ENCODE measurements at regions not wholly inside any gene's neighbourhood (a gene's known extent, or its start where the extent isn't known, plus 50 kb on each side); places are given as distances from the start of the nearest gene placed in this dataset.
"Not testable (repeated sequence)": the region's sequence is repeated elsewhere in the genome, so short reads cannot be mapped to it uniquely, and the experiment has no call there.

GRCh38 chr11:15300341-15300740 is 185.6 kb downstream of the INSC start:
- DNase-seq (ENCODE audit: low spot score) = no peak

GRCh38 chr11:15307619-15308024 is 192.9 kb downstream of the INSC start:
- DNase-seq (ENCODE audit: low spot score) = no peak

- DNase-seq (ENCODE audit: low spot score) = no peak
Measured at GRCh38 chr11:15308840-15309239, 194.1 kb downstream of the INSC start.

- DNase-seq (ENCODE audit: low spot score) = no peak
Measured at GRCh38 chr11:15309296-15309695, 194.6 kb downstream of the INSC start.

GRCh38 chr11:15313862-15314261 is 199.1 kb downstream of the INSC start:
- no peak for DNase-seq (ENCODE audit: low spot score)

GRCh38 chr11:15318814-15319213 is 204.1 kb downstream of the INSC start:
- no peak for DNase-seq (ENCODE audit: low spot score)

GRCh38 chr11:15326520-15326919 is 211.8 kb downstream of the INSC start:
- no peak for DNase-seq (ENCODE audit: low spot score)

GRCh38 chr11:15327786-15328231 is 213.1 kb downstream of the INSC start:
- no peak for DNase-seq (ENCODE audit: low spot score)

- no peak for DNase-seq (ENCODE audit: low spot score)
Measured at GRCh38 chr11:15333407-15333806, 218.7 kb downstream of the INSC start.

- DNase-seq (ENCODE audit: low spot score) = no peak
Measured at GRCh38 chr11:15334766-15335165, 220.0 kb downstream of the INSC start.

GRCh38 chr11:15336021-15336420 is 221.3 kb downstream of the INSC start:
- DNase-seq (ENCODE audit: low spot score) = no peak

GRCh38 chr11:15339302-15339701 is 224.6 kb downstream of the INSC start:
- DNase-seq (ENCODE audit: low spot score) = no peak

- no peak for DNase-seq (ENCODE audit: low spot score)
Measured at GRCh38 chr11:15341587-15341986, 226.9 kb downstream of the INSC start.

GRCh38 chr11:15342163-15342562 is 227.4 kb downstream of the INSC start:
- no peak for DNase-seq (ENCODE audit: low spot score)

- no peak for DNase-seq (ENCODE audit: low spot score)
Measured at GRCh38 chr11:15346907-15347306, 232.2 kb downstream of the INSC start.

GRCh38 chr11:15347969-15348734 is 233.4 kb downstream of the INSC start:
- DNase-seq (ENCODE audit: low spot score) = no peak

- DNase-seq (ENCODE audit: low spot score) = no peak
Measured at GRCh38 chr11:15349413-15349812, 234.7 kb downstream of the INSC start.

- DNase-seq (ENCODE audit: low spot score) = no peak
Measured at GRCh38 chr11:15361316-15361715, 246.6 kb downstream of the INSC start.

- DNase-seq (ENCODE audit: low spot score) = not testable (repeated sequence)
Measured at GRCh38 chr11:15365286-15365685, 250.6 kb downstream of the INSC start.

- no peak for DNase-seq (ENCODE audit: low spot score)
Measured at GRCh38 chr11:15367695-15368094, 253.0 kb downstream of the INSC start.

- no peak for DNase-seq (ENCODE audit: low spot score)
Measured at GRCh38 chr11:15370495-15371147, 255.9 kb downstream of the INSC start.

GRCh38 chr11:15371533-15371932 is 256.8 kb downstream of the INSC start:
- no peak for DNase-seq (ENCODE audit: low spot score)

- no peak for DNase-seq (ENCODE audit: low spot score)
Measured at GRCh38 chr11:15374418-15374817, 259.7 kb downstream of the INSC start.

- DNase-seq (ENCODE audit: low spot score) = no peak
Measured at GRCh38 chr11:15378941-15379340, 264.2 kb downstream of the INSC start.
